GM18526 (cell line): ENCODE measurements at regions not wholly inside any gene's neighbourhood (a gene's known extent, or its start where the extent isn't known, plus 50 kb on each side); places are given as distances from the start of the nearest gene placed in this dataset.

ENCODE experiments used
- POLR2A ChIP-seq: IDR thresholded peaks from 3 replicates; pipeline ENCODE4 v1.6.1; 2011; ENCODE audit not compliant: insufficient read length; ENCODE audit errors: extremely low read depth

DNA sequence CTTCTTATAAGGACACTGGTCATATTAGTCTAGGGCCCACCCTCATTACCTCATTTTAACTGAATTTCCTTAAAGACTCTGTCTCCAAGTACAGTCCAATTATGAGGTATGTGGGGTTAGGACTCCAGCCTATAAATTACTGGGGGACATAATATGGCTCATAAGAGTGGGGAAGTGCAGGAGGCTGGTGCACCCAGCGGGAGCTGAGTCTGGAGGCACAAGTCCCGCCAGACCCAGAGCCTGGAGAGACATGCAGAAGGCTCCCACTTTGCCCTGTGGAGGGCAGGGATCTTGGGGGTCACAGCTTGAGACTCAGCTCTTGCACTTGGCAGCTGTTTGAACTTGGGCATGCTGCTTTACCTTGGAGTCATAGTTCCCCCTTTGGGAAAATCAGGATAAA, 250.4 kb downstream of the RHOU start:
- TF ChIP-seq POLR2A = no peak

DNA sequence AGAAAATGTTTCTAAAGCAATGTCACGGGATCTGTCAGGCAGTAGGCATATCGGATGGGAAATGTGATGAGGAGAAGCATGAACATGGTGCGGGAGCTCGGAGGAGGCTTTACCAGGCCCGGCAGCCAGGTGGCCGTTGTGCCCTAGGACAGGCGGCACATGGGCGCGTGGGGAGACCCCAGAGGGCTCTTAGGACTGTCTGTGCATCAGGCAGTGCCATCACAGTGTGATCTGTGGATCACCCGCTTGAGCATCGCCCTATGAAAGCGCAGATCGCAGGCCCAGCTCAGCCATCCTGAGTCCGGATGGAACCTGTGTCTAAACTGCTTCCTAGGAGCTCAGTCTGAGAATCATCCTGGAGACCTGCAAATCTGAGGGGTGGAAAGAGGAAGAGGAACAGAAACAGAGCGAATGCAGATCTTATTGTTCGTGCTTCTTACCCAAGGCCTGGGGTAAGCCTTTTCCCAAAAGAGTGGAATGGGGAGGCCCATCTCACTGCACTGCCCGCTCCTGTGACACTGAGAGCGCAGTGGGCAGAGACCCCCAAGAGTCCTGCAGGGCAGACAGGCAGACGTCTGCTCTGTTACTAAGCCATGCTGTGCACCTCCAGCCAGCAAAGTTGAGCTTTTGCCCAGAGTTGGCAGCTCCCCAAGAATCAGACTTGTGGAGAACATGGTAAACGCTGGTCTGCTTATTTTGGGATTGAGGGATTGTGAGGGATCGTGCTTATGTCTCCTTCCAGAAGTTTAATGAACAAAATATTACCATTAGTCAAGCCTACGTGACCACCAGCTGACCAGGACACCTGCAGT, 251.0 kb downstream of the RHOU start:
- no peak for TF ChIP-seq POLR2A

- TF ChIP-seq POLR2A = no peak
Observed at GRCh38 chr1:228987286-228987685, 252.0 kb downstream of the RHOU start.

DNA sequence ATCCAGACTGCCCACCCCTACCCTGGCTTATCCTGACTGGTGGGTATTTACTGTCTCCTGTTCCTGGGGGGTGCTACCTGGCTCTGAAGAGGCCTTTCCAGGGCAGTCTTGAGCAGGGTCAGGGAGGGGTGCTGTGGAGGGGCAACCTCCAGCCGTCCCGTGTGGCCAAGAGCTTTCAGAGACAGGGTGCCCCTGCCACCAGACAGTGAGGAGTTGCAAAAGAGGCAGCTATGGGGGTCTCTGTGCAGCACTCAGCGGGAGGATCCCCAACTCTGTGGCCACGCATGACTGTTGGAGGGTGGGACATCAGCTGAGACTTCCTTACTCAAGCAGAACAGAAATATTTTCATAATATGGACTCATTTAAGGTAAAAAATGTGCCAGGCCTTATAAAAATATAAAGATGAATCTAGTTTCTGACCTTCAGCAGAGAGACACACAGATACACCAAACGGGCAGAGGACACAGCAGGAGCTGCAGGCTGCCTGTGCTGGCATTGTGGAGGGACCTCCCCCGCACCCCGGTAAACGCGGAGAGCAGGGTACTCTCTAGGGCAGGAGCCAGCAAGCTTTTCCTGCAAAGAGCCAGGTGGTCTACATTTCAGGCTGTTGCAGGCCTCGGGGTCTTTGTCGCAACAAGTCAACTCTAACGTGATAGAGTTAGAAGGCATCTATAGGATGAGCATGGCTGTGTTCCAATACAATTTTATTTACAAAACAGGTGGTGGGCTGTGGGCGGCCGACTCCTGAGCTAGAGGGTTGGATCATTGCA, 252.6 kb downstream of the RHOU start:
- TF ChIP-seq POLR2A = no peak

DNA sequence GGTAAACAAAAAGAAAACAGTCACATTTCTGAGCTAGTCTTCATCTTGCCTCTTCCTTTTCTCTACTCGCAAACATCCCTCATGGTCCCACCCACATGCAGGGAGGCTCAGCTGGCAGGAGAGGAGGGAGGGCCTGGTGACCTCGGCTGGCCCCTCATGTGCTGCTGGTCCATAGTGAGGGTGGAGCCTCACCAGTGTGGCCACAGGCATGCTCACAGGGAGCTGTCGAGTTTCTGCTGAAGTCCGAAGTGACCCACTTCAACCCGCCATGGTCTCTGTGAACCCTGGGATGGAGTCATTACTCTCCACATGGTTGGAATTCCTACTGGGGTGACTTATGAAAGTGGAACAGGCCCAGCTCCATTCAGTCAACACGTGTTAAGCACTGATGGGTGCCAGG, 253.4 kb downstream of the RHOU start:
- TF ChIP-seq POLR2A = no peak

DNA sequence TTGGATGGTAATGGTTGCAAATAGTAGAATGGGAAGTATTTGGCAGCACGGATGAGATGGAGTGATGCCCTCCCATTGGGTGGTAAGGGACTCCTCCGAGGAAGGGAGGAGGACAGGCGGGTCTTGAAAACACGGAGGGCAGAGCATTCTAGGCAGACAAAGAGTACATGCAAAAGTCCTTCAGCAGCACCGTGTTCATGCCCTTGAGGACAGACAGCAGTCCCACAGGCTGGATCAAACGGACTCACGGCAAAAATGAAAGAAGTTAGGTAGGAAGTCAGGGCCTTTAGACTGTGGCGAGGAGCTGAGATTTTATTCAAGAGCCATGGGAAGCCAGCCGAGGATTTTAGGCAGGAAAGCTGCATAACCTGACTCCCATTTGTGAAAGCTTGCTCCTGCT, 253.9 kb downstream of the RHOU start:
- no peak for TF ChIP-seq POLR2A

DNA sequence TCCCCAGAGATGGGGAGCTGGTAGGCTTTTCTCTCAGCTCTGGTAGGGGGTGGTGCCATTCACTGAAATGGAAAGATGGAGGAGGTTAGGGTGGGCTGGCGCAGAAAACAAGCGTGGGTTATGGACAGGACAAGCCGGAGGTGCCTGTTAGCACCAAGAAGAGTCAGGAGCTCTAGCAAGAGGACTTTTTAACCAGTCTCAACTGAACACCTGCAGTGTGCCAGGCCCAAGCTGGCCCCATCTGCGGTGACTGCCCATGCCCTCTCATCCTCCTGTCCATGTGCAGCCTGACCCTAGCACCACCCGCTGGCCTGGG, 254.4 kb downstream of the RHOU start:
- TF ChIP-seq POLR2A = no peak

DNA sequence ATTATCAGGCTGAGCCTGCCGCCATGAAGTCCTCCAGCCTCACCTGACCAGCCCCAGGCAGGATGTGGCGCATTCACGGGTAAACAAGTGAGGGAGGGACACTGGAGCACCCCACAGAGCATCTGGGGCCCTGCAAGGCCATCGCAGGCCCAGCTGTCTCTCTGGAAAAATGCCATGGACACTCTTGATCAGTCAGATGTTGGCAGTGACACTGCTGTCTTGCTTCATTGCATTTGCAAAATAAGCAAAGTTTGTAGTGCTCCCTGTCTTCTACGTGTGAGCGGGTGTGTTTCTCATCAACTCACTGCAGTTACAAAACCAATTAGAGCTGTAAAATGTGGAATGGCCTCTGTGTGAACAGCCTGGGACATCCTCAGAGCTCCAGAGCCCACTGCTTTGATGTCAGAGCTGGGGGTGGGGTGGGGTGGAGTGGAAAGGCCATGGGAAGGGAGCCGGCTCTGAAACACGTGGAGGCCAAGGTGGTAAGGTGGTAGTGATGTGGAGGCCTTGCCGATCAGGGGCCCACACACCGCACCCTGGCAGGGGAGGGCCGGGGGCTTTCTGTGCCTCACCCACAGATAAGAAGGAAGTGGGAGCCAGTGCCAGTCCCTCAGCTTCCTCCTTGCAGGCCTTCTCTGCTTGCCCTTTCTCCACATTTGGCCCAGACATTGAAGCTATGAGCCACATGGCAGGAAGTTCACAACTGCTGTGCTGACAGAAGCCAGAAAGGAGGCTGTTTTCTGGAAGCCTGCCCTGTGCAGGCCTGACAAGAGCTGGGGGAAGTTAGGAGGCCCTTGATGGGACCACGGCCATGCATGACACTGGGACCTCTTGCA, 254.9 kb downstream of the RHOU start:
- no peak for TF ChIP-seq POLR2A

DNA sequence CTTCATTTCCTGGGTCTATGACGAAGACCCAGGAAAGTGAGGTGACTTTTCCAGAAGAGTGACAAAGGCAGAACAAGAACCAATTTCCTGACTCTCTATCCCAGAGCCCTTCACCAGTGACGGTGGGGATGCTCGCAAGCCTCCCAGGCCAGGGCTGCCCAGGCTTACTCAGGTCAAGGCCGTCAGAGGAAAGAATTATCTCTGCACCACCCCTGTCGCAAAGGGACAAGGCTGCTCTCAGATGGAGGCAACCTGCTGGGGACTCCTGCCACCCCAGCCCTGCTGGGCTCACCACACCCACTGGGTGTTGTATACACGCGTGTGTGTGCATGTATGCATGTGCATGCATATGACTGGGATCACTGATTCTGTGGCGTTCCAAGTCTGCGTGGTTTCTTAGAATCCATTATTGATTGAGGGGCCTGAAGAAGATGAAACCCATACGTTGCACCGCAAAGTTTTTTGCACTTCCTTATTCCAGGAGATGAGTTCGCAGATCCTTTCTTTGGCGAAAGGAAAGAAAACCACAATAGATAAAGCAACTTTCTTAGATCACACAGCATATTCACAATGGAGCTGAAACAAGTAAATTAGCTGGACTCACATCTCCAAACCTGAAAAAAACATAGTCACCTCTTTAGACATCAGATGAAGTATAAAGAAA, 255.8 kb downstream of the RHOU start:
- no peak for TF ChIP-seq POLR2A

DNA sequence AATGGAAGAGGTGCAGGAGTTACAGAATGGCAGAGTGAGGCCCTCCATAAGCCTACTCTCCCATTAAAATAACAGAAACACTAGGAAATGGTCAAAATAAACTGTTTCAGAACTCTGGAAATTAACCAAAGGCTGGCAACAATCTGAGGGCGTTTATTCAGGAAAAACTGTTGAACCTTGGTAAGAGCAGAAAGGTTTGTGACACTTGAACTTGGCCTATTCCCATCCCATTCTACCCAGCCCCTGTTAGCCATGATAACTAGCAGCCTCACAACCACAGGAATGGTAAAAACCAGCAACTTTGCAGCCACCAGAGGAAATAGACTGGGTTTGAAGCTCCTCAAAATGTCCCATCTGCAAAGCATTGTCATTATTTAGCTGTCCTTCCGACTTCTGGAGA, 256.8 kb downstream of the RHOU start:
- no peak for TF ChIP-seq POLR2A

- no peak for TF ChIP-seq POLR2A
Observed at GRCh38 chr1:228992907-228993535, 257.7 kb downstream of the RHOU start.

DNA sequence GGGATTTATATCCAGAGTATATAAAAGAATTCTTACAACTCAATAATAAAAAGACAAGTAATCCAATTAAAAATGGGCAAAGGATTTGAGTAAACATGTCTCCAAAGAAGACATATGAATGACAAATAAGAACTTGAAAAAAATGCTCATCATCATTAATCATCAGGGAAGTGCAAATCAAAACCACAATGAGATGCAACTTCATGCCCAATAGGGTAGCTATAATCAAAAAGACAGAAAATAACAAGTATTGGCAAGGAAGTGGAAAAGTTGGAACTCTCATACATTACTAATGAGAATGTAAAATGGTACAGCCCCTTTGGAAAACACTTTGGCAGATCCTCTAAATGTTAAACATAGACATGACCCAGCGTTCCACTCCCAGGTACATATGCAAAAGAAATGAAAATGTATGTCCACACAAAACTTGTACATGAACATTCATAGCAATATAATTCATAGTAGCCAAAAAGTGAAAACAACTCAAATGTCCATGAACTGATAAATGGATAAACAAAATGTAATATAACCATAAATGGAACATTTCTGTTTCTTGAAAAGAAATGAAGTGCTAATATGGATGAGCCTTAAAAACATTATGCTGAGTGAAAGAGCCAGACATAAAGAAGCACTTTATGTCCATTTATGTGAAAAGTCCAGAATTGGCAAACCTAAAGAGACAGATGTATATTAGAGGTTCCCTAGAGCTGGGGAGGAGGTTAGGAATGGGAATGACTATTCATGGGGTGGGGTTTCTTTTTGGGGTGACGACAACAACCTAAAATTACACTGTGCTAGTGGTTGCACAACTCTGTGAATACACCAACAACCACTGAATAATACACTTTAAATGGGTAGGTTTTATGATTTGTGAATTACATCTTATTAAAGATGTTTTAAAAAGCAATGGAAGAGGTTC, 259.7 kb downstream of the RHOU start:
- no peak for TF ChIP-seq POLR2A

- no peak for TF ChIP-seq POLR2A
Observed at GRCh38 chr1:228996281-228996680, 261.0 kb downstream of the RHOU start.

DNA sequence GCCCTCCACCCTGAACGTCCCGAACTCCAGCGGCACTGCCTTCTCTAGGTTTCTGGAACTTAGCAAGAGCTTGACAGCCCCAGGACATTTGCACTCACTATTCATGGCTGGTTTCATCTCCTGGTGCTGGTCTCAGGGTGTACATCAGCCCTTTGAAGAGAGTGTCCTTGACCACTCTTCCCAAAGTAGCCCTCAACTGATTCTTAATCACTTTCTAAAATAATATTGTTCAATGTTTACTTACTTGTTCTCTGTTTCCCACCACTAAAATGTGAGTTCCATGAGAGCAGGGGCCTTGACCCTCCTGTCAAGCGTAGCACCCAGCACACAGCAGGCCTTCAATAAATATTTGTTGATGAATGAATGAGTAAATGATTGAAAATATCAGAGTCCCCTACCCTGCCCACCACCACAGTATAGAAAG, 262.5 kb downstream of the RHOU start:
- no peak for TF ChIP-seq POLR2A
